ENCODE measurements at regions not wholly inside any gene's neighbourhood (a gene's known extent, or its start where the extent isn't known, plus 50 kb on each side); places are given as distances from the start of the nearest gene placed in this dataset.

DNA sequence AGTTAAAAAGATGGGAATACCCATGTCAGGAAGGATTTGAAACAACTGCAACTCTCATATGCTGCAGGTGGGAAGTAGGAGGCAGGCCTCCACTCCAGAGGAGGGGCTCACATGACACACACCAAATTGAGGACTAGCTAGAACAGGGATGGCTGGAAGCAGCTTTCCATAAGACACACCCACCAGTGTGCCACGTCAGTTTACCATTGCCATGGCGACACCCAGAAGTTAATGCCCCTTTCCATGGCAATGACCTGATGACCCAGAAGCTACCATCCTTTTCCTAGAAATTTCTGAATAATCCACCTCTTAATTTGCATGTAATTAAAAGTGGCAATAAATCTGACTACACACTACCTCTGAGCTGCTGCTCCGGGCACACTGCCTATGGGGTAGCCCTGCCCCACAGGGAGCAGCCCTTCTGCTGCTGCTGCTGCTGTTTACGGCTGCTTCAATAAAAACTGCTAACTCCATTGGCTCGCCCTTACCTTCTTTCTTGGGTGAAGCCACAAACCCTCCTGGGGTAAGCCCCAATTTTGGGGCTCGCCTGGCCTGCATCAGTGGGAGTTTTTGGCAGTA, 89.4 kb downstream of the RRM2 start:
- Mint-ChIP-seq H3K9me3 (no peaks in the 10 kb centered on the region), H3K27me3 (no peaks in the 10 kb centered on the region), H3K36me3 (ENCODE audit: low read depth) (no peaks in the 10 kb centered on the region), H3K4me1 (ENCODE audit: low read depth) (peaks cover 2% of the 10 kb centered on the region), H3K27ac (no peak overlapping the region), H3K4me3 (no peak overlapping the region)
- no peak for DNase-seq

DNA sequence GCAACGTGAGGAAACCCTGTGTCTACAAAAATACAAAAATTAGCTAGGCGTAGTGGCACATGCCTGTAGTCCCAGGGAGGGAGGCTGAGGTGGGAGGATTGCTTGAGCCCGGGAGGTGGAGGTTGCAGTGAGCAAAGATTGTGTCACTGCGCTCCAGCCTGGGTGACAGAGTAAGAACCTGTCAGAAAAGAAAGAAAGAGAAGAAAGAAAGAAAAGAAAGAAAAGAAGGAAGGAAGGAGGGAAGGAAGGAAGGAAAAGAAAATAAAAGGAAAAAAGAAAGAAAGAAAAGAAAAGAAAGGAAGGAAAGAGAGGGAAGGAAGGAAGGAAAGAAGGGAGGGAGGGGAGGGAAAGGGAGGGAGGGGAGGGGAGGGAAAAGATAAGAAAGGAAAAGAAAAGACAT, 89.9 kb upstream of the HPCAL1 start:
- Mint-ChIP-seq H3K9me3 (no peaks in the 10 kb centered on the region), H3K4me3 (no peak overlapping the region), H3K4me1 (ENCODE audit: low read depth) (peaks cover 2% of the 10 kb centered on the region), H3K27ac (peak overlapping the region; percentile 28), H3K36me3 (ENCODE audit: low read depth) (no peaks in the 10 kb centered on the region), H3K27me3 (no peaks in the 10 kb centered on the region)
- DNase-seq: no peak

DNA sequence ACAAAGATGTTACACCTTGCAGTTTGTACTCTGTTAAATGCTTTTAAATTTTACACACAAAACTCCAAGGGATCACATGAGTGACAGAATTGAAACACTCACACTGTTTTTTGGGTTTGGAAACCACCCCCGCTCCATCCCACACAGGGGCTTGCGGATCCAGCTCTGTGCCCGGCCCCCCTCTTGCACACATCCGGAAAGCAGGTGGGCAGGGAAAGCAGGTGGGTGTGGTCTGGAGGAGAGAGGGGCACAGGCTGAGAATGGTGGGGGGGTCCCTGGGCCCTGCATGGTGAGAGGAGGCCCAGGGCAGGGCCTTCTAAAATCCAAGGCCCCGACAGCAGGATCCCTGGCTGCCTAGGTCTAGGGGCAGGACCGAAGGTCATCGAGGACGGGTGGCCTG, 88.5 kb upstream of the HPCAL1 start:
- Mint-ChIP-seq H3K36me3 (ENCODE audit: low read depth) (no peaks in the 10 kb centered on the region), H3K27me3 (no peaks in the 10 kb centered on the region), H3K4me1 (ENCODE audit: low read depth) (peaks cover 2% of the 10 kb centered on the region), H3K4me3 (no peak overlapping the region), H3K27ac (no peak overlapping the region), H3K9me3 (no peaks in the 10 kb centered on the region)
- no peak for DNase-seq

DNA sequence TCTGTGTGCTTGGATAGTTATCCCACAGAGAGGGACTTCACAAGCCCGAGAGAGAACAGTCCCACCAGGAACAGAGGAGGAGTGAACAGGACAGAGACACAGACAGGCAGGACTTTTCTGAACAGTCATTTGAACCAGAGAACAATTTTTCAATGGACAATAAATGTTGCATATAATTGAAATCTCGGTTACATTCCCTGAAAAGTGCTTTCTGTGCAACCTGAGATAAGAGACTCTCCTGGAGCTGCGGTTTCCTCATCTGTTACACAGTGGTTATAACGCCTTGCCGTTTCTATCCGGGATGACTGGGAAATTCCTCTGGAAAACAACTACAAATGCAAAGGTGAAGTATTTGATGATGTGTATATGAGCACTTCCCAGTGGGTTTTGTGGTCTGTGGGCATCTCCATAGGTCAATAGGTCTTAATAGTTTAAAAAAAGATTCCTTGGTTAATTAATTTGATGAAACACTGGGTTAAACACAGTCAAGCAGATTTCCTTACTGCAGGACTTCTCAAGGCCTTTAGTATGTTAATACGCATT, 87.2 kb upstream of the HPCAL1 start:
- Mint-ChIP-seq H3K9me3 (no peaks in the 10 kb centered on the region), H3K4me3 (no peak overlapping the region), H3K27me3 (no peaks in the 10 kb centered on the region), H3K27ac (no peak overlapping the region), H3K36me3 (ENCODE audit: low read depth) (no peaks in the 10 kb centered on the region), H3K4me1 (ENCODE audit: low read depth) (peaks cover 2% of the 10 kb centered on the region)
- DNase-seq: no peak

DNA sequence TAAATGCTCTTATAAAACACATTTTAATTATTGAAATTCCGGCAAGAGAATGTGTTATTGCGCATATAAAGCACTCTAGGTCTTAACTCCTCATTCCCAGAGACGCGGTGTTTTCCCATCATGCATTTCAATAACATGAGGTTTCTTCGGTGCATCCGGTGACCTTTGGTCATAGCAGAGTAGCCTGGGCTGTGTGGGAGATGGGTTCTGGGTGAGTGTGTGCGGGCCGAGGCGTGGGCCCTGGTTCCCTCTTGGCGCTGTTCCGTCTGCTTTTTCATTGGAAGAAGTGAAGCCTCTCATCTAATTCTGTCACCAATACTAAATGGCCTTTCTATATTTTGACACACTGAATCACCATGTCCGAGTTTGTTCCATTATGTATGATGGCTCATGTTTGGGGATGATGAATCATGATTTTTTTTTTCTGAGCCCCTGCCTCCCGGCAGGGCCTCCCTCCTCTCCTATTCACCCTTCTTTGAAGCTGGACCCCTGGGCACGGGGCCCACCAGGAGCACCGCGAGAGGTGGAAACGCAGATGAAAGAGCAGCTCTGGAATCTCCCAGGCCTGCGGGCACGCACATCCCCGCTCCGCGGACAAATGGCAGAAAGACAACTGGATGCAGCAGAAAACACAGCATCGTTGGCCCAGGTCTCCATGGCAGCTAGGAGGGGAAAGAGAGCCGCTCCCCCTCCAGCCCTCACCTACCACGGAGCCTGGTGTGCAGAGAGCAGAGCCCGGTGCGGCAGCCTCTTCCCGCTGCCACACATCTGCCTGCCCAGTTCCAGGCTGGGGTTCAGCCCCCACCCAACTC, 85.8 kb upstream of the HPCAL1 start:
- no peaks in the 10 kb centered on the region for H3K9me3 Mint-ChIP-seq
- no peak for DNase-seq
- no peaks in the 10 kb centered on the region for H3K27me3 Mint-ChIP-seq
- peaks cover 2% of the 10 kb centered on the region for H3K4me1 Mint-ChIP-seq (ENCODE audit: low read depth)
- H3K27ac Mint-ChIP-seq: no peak overlapping the region
- no peak overlapping the region for H3K4me3 Mint-ChIP-seq
- no peaks in the 10 kb centered on the region for H3K36me3 Mint-ChIP-seq (ENCODE audit: low read depth)

DNA sequence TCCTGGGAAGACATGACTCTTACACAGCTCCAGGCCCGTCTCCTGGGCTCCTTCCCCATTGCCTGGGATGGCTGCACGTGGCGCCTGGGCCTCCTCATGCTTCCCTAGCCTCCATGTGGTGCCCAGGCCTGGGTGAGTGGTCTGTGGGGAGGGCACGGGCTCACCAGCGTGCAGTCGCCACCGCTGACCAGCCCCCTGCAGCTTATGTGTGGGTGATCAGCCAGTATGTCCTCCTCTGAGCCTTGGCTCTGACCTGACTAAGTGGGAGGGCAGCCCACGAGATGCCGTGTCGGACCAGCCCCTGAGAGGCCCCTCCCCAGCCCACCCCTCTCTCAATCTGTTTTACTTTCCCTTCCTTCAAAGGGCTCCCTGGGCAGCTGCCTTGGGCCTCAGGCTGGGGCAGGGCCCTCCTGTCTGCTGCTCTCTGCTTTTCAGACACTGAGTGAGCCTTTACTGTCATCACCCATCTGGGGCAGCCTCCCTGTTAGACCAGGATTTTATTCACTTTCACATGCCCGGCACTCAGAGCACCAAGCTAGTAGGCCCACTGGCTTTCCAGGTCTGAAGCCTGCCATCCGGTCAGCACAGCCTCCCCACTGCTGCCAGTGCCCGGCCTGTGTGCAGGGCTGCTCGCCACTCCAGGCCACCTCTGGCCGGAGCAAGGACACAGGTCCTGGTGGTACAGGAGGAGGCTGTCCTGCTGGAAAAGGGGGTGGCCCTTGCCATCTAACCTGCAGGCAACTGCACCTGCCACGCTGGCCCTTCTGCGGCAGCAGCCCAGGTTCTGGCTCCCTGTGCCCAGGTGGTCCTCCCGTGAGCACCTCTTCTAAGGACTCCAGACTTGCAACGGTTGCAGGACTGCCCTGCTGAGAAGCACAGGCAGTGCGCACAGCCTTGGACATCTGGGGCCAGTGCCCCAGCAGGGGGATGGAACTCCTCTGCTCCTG, 84.9 kb upstream of the HPCAL1 start:
- Mint-ChIP-seq H3K9me3 (no peaks in the 10 kb centered on the region), H3K4me1 (ENCODE audit: low read depth) (peaks cover 2% of the 10 kb centered on the region), H3K4me3 (no peak overlapping the region), H3K27me3 (no peaks in the 10 kb centered on the region), H3K36me3 (ENCODE audit: low read depth) (no peaks in the 10 kb centered on the region), H3K27ac (no peak overlapping the region)
- no peak for DNase-seq

DNA sequence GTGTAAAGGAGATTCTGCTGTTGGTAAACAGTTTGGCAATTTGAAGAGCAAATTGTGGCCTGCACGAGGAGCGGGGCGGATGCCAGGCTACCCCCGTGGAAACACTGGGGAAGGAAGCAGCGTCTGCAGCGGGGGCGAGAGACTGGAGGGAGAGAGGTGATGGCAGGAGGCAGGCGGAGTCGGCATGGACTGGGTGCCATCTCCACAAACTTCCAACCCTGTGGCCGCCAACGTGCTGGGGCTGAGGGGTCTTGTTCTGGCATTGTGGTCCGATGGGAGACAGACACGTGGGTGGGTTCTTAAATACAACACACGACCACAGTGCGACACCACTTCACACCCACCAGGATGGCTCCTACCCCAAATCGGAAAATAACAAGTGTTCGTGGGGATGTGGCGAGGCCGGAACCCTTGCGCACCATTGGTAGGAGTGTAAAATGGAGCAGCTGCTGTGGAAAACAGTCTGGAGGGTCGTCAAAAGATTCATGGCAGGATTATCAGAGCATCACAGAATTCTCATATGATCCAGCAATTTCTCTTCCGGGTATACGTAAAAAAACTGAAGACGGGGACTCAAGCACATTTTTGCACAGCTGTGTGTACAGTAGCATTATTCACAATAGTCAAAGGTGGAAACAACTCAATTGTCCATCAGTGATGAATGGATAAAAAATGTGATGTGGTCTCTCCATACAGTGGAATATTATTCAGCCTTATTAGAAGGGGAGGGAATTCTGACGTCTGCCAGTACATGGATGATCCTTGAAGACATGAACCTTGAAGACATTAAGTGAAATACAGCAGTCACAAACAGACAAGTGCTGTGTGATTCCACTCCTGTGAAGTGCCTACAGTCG, 82.4 kb upstream of the HPCAL1 start:
- Mint-ChIP-seq H3K27me3 (no peaks in the 10 kb centered on the region), H3K36me3 (ENCODE audit: low read depth) (no peaks in the 10 kb centered on the region), H3K9me3 (no peaks in the 10 kb centered on the region), H3K27ac (no peak overlapping the region), H3K4me3 (no peak overlapping the region), H3K4me1 (ENCODE audit: low read depth) (peaks cover 5% of the 10 kb centered on the region)
- no peak for DNase-seq

GRCh38 chr2:10220902-10221391, 81.8 kb upstream of the HPCAL1 start:
- no peaks in the 10 kb centered on the region for H3K27me3 Mint-ChIP-seq
- no peak overlapping the region for H3K4me3 Mint-ChIP-seq
- H3K27ac Mint-ChIP-seq: no peak overlapping the region
- no peaks in the 10 kb centered on the region for H3K9me3 Mint-ChIP-seq
- peaks cover 5% of the 10 kb centered on the region for H3K4me1 Mint-ChIP-seq (ENCODE audit: low read depth)
- H3K36me3 Mint-ChIP-seq (ENCODE audit: low read depth): no peaks in the 10 kb centered on the region
- no peak for DNase-seq

GRCh38 chr2:10221443-10221842, 81.3 kb upstream of the HPCAL1 start:
- H3K4me1 Mint-ChIP-seq (ENCODE audit: low read depth): peaks cover 5% of the 10 kb centered on the region
- no peak for DNase-seq
- H3K36me3 Mint-ChIP-seq (ENCODE audit: low read depth): no peaks in the 10 kb centered on the region
- no peak overlapping the region for H3K4me3 Mint-ChIP-seq
- H3K27ac Mint-ChIP-seq: no peak overlapping the region
- H3K9me3 Mint-ChIP-seq: no peaks in the 10 kb centered on the region
- H3K27me3 Mint-ChIP-seq: no peaks in the 10 kb centered on the region

DNA sequence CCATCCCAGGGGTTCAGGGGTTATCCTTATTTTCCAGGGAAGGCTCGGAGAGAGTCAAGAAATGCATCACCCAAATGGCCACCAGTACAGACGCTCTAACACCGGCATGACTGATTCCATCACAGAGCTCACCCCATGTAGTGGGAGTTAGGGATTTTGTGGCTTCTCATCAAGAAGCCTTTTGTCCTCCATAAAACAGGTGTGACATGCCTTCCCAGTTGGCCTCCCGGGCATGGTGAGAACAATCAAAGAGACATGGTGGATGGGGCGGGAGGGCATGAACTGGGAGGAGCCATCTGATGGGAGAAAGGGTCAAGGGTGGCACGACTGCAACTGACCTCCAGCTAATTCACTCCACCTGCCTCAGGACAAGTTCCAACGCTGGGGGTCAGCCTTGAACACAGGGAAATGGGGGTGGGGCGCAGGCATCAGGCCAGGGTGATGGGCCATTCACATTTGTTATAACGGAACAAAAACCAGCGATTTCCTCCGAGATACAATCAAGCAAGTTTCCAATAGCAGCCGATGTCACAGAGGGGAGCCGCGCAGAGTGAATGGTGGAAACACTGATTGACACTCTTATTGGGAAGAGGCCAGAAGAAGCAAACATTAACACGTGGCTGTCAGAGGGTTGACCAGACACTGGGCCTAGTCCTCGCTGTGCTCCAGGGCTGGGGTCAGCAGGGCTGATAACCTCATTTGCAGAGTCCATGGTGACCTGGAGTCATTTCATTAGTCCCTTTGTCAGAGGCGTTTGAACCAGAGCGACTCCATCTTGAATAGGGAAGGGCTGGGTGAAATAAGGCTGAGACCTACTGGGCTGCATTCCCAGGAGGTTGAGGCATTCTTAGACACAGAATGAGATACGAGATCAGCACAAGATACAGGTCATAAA, 80.5 kb upstream of the HPCAL1 start:
- Mint-ChIP-seq H3K27ac (no peak overlapping the region), H3K4me1 (ENCODE audit: low read depth) (peaks cover 2% of the 10 kb centered on the region), H3K4me3 (no peak overlapping the region), H3K36me3 (ENCODE audit: low read depth) (no peaks in the 10 kb centered on the region), H3K27me3 (no peaks in the 10 kb centered on the region), H3K9me3 (no peaks in the 10 kb centered on the region)
- no peak for DNase-seq

DNA sequence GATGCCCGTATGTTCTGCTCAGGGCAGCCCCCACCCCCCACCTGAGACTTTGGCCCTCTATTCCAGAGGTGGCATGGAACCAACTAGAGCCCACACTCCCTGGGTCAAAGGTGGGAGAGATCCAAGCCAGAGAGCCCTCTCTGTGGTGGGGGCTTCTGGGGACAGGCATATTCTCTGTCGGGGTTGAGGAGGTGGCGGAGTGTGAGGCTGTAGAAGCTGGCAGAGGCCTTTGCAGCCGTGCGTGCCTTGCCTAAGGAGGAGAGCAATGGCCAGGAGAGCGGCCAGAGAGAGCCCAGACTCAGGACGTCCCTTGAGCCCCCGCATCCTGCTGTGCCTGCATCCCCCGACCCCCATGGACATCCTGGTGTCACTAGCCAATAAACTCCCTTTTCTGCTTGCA, 79.2 kb upstream of the HPCAL1 start:
- DNase-seq: no peak
- Mint-ChIP-seq H3K9me3 (no peaks in the 10 kb centered on the region), H3K27ac (no peak overlapping the region), H3K4me3 (no peak overlapping the region), H3K27me3 (no peaks in the 10 kb centered on the region), H3K36me3 (ENCODE audit: low read depth) (no peaks in the 10 kb centered on the region), H3K4me1 (ENCODE audit: low read depth) (peaks cover 2% of the 10 kb centered on the region)

- no peaks in the 10 kb centered on the region for H3K9me3 Mint-ChIP-seq
- no peak overlapping the region for H3K4me3 Mint-ChIP-seq
- no peak for DNase-seq
- no peak overlapping the region for H3K27ac Mint-ChIP-seq
- H3K36me3 Mint-ChIP-seq (ENCODE audit: low read depth): no peaks in the 10 kb centered on the region
- H3K27me3 Mint-ChIP-seq: no peaks in the 10 kb centered on the region
- H3K4me1 Mint-ChIP-seq (ENCODE audit: low read depth): peaks cover 2% of the 10 kb centered on the region
Measured at GRCh38 chr2:10223932-10224720, 78.6 kb upstream of the HPCAL1 start.

Data from activated T-cell treated with anti-CD3 and anti-CD28 coated beads, Interleukin-2, amount 50 U/mL, for 24 hours (primary cell).